GM13977 (cell line): ENCODE measurements at regions not wholly inside any gene's neighbourhood (a gene's known extent, or its start where the extent isn't known, plus 50 kb on each side); places are given as distances from the start of the nearest gene placed in this dataset.

ENCODE experiments used
- DNase-seq: peaks from one replicate; pipeline ENCODE4 v3.0.0; 2012; ENCODE audit warnings: low spot score
- in situ Hi-C: fragments of 300-500 bp; cut with MboI; formaldehyde crosslinking; loops from one replicate; pipeline ENCODE4 v1.12.0; 2022; ENCODE audit warnings: low sequenced_read_pairs, low pct_unique_long_range_greater_than_20kb, mixed read lengths, inconsistent platforms; ENCODE audit not compliant: unreplicated experiment
- TF ChIP-seq, protein P1 (sequence below): IDR thresholded peaks from 2 replicates; pipeline ENCODE4 v1.5.1; 2012; ENCODE audit warnings: mild to moderate bottlenecking, control low read depth; ENCODE audit not compliant: insufficient read depth; ENCODE audit errors: extremely low read depth, missing control alignments

DNA sequence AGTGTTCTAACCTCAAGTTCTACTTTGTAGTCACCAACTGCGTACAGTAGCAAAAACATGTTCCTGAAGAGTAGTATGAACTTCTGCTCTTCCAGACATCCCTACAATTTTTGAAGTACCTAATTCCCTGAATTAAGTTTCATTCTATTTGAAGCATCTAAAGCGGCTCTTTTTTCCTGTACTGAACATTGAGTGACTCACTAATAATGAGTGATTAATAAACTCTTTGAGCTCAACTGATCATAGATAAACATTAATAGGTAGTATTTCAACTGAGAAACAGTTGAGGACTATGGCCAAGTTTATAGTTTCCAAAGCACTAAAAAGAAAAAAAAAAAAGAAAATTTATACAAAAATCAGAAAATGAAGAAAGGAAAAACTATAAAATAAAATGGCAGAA lies 683.1 kb downstream of the LTN1 start:
- TF ChIP-seq, protein P1, sequence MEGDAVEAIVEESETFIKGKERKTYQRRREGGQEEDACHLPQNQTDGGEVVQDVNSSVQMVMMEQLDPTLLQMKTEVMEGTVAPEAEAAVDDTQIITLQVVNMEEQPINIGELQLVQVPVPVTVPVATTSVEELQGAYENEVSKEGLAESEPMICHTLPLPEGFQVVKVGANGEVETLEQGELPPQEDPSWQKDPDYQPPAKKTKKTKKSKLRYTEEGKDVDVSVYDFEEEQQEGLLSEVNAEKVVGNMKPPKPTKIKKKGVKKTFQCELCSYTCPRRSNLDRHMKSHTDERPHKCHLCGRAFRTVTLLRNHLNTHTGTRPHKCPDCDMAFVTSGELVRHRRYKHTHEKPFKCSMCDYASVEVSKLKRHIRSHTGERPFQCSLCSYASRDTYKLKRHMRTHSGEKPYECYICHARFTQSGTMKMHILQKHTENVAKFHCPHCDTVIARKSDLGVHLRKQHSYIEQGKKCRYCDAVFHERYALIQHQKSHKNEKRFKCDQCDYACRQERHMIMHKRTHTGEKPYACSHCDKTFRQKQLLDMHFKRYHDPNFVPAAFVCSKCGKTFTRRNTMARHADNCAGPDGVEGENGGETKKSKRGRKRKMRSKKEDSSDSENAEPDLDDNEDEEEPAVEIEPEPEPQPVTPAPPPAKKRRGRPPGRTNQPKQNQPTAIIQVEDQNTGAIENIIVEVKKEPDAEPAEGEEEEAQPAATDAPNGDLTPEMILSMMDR, result no peak
- in situ Hi-C loops, result no loop called here
- no peak for DNase-seq

DNA sequence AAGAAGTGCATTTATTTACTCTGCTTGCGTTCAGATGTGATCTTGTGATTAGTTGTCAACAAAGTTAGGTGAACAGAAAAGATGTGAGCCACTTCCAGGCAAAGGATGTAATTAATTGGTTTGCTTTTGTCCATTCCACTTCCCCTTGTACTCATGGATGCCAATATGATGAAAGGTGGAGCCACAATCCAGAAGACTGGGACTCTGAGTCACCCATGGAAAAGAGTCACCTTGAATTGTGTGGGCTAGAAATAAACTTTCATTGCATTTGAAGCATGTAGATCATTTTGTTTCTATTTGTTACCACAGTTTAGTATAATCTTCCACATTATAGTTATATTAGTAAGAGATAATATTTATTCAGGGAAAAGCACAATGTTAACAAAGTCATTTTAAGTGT lies 684.2 kb downstream of the LTN1 start:
- TF ChIP-seq, protein P1, result no peak
- no peak for DNase-seq
- in situ Hi-C loops, result no loop called here

DNA sequence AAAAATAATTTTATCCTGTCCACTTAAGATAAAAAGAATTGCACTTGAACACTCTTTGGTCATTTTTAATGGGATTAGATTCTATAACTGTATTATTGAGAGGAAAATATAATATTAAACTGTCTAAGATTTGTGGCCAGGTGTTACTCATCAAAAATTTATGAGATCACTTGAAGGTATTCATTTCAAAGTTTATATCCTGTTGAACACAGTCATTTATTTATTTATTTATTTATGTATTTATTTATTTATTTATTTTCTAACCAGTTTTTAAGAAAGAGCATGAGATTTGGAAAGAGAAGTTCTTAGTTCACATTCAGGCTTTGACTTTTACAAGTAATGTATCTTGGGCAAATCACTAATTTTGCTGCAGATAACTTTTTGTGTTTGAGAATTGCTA lies 692.7 kb downstream of the LTN1 start:
- no peak for DNase-seq
- in situ Hi-C loops, result no loop called here

DNA sequence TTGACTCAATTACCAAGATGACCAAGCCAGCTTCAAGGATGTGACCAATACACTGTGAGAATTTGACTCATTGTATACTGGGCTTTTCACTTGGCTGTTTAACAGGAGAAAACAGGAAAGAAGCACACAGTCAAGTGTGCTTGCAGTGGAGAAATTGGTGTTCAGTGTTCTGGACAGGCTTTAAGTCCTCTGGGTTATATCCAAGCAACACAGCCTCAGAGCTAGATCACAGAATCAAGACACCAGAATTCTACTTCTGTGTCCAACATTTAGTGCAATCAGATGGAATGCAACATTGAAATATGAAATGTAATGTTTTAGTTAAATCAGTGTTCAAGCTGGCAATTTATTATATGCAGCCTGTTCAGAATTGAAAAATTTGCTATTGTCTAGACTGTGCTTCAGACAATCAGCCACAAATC lies 694.4 kb downstream of the LTN1 start:
- TF ChIP-seq, protein P1, result no peak
- in situ Hi-C loops, result no loop called here
- no peak for DNase-seq

More for the DNA sequence above, 692.7 kb downstream of the LTN1 start:
- TF ChIP-seq, protein P1, result no peak

DNA sequence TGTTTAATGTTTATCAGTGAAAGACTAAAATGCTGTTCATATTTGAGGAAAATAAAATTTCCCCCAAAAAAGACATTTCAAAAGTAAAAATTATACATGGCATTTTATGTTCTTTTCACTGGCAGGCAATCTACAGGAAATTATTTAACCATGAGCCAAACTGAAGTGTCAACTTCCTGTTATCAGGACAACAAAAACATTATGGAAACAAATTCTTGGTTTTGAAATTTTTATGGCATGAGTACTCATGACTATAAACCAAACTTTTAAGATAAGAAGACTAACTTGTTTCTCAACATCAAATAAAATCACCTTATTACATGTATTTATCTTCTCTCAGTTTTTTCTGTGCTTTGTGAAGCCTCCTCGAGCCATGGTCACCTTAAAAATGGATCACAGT lies 698.6 kb downstream of the LTN1 start:
- in situ Hi-C loops, result no loop called here
- no peak for DNase-seq
- TF ChIP-seq, protein P1, result no peak

DNA sequence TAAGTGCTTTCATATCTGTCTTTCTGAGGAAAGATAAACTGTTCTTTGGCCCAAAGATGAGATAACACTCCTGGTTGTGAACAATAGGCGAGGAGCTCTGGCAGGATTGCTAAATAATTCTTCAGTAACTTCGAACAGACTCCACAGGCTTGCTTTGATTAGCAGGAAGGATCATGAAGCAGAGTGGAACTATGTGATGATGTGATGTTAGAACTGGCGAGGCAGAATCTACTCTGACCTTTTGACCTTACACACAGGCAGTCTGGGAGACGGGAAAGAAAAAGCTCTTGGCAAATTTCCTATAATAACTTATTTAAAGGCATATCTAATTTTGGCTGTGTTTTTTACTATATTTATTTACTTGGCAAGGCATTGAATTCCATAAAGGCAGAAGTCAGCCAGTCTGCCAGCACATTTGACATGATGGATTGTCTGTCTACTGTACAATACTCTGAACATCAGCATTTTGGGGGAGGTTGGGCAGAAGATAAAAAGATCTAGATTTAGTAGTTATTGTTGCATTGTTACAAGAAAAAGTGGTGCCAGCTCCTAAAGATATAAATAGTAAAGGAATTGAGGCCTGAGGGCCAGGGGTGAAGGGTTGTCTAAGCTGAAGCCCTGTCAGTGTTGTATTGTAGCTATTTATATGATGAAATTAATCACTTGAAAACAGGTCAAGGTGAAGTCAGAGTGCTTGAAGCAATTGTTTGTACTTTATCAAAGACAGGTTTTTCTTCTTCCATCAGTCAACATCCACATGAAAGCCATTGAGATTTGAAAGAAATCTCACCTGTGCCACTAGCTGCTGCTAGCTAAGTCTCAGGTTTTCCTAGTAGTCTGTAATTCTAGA lies 708.8 kb downstream of the LTN1 start:
- in situ Hi-C loops, result no loop called here
- TF ChIP-seq, protein P1, result no peak
- DNase-seq, result no peak
